ENCODE measurements at regions not wholly inside any gene's neighbourhood (a gene's known extent, or its start where the extent isn't known, plus 50 kb on each side); places are given as distances from the start of the nearest gene placed in this dataset.

DNA sequence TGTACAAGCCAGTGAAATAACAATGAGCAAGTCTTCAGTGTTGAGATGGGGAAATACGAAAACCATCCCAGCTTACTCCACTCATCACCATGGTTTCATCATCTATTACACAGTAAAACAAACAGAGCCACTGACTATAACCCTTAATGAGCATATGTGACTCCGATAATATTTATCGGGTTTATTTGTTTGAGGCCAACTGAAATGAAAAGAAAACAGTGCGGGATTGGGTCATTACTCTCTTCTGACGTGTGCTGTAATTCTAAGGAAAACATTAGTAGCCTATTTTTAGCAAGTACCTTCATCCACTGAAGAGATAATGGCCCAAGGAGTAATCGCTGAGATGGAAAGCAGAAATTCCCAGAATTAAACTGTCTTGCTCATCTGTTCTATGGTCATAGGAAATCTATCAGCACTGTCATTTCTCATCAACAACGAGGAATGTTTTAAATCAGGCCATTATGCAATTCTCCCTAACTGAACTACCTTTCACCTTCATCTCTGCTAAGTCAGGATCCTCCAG is 716.5 kb downstream of the INHBA start:
- 3% methylated on average over 7 of the region's 7 CpGs for WGBS (ENCODE audit: missing lambda C conversion rate)
- TF ChIP-seq TP53 (CRISPR knock-in tag; IDR thresholded peaks at IDR 0.05) (no peak), ZFP36 (IDR thresholded peaks at IDR 0.05; ENCODE audit: borderline replicate concordance, partially characterized antibody) (no peak), MAZ (IDR thresholded peaks at IDR 0.05; ENCODE audit: borderline replicate concordance, low read depth, low read length) (no peak), JUNB (IDR thresholded peaks at IDR 0.05) (peak; percentile 46; the same call in 1 of the 2 replicates), JUN (IDR thresholded peaks at IDR 0.05) (0 out of 5 replicates have a peak, but pooled peaks of 1 of the 2 experiments have one; percentile 18), CEBPB (IDR thresholded peaks at IDR 0.05) (peak in 1 of 2 experiments; percentile 34; a peak in 1 of 4 replicates), EP300 (IDR thresholded peaks at IDR 0.05) (peak; percentile 18 to 47; a peak in 2 of 5 replicates), CHD2 (IDR thresholded peaks at IDR 0.05; ENCODE audit: low read length, partially characterized antibody) (no peak), KDM1A (IDR thresholded peaks at IDR 0.05; ENCODE audit: low read depth) (no peak), MAX (IDR thresholded peaks at IDR 0.05) (no peak), KDM5A (IDR thresholded peaks at IDR 0.05) (no peak), MYC (IDR thresholded peaks at IDR 0.05; ENCODE audit: borderline replicate concordance, low read length) (no peak), ZNF302 (CRISPR knock-in tag; IDR thresholded peaks at IDR 0.05) (no peak), ESRRA (IDR thresholded peaks at IDR 0.05; ENCODE audit: borderline replicate concordance, low read length) (no peak), SREBF2 (IDR thresholded peaks at IDR 0.05) (no peak), RFX5 (IDR thresholded peaks at IDR 0.05) (no peak), SMC3 (IDR thresholded peaks at IDR 0.05) (no peak), POLR2A (IDR thresholded peaks at IDR 0.05; ENCODE audit: low read length) (no peak), NR3C1 (IDR thresholded peaks at IDR 0.05) (no peak), RAD21 (conservative IDR thresholded peaks at IDR 0.05 in 1 of 2, IDR thresholded peaks at IDR 0.05 in 1 of 2) (no peak), MAFK (IDR thresholded peaks at IDR 0.05; ENCODE audit: partially characterized antibody) (no peak), RARB (CRISPR knock-in tag; IDR thresholded peaks at IDR 0.05) (no peak), TFCP2L1 (CRISPR knock-in tag; IDR thresholded peaks at IDR 0.05) (no peak), FOXS1 (CRISPR knock-in tag; IDR thresholded peaks at IDR 0.05) (no peak), ZC3H11A (IDR thresholded peaks at IDR 0.05) (no peak), HDAC2 (IDR thresholded peaks at IDR 0.05) (no peak), EHF (CRISPR knock-in tag; IDR thresholded peaks at IDR 0.05) (no peak)
- TF ChIP-seq, protein P1, sequence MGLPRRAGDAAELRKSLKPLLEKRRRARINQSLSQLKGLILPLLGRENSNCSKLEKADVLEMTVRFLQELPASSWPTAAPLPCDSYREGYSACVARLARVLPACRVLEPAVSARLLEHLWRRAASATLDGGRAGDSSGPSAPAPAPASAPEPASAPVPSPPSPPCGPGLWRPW (IDR thresholded peaks at IDR 0.05) = no peak
- TF ChIP-seq, protein P2, sequence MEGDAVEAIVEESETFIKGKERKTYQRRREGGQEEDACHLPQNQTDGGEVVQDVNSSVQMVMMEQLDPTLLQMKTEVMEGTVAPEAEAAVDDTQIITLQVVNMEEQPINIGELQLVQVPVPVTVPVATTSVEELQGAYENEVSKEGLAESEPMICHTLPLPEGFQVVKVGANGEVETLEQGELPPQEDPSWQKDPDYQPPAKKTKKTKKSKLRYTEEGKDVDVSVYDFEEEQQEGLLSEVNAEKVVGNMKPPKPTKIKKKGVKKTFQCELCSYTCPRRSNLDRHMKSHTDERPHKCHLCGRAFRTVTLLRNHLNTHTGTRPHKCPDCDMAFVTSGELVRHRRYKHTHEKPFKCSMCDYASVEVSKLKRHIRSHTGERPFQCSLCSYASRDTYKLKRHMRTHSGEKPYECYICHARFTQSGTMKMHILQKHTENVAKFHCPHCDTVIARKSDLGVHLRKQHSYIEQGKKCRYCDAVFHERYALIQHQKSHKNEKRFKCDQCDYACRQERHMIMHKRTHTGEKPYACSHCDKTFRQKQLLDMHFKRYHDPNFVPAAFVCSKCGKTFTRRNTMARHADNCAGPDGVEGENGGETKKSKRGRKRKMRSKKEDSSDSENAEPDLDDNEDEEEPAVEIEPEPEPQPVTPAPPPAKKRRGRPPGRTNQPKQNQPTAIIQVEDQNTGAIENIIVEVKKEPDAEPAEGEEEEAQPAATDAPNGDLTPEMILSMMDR (IDR thresholded peaks at IDR 0.05) = no peak
- Histone ChIP-seq H3K4me1 (peaks cover 9% of the 10 kb centered on the region; the same call in 1 of the 3 replicates), H3K9me3 (0 out of 3 replicates have a peak, but pooled peaks cover 3% of the 10 kb centered on the region), H3K27ac (peak overlapping the region in 1 of 2 experiments; percentile 17; a peak in 1 of 6 replicates), H3K4me3 (no peak overlapping the region), H3K4me2 (peak overlapping the region; percentile 50)
- CTCF ChIA-PET = no interaction called here
- peak in 1 of 2 experiments; percentile 76; a peak in 3 of 6 replicates for ATAC-seq
- POLR2A ChIA-PET = no interaction called here
- DNase-seq (ENCODE audit: low read depth in 1 of 2, low spot score in 1 of 2) = peak; percentile 4 to 35
- no peak for FAIRE-seq

DNA sequence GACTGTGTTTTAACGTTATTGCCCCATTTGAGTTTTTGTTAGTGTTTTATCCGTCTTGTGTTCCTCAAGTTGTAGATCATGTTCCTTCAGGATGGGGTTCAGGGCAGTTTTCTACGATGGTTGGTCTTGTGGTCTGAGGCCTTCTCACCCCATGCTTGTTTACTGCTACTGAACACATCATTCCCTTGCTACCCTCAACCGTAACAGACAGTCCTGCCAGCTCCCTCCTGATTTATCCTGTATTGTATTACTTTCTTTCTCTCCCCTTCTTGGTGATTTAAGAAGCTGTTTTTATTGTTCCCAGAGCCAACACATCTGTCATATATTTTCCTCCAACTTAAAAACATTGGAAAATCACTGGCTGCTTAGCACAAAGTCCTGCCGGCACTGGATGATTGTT is 719.8 kb downstream of the INHBA start:
- DNase-seq (ENCODE audit: low read depth in 1 of 2, low spot score in 1 of 2) (no peak), ATAC-seq (no peak), FAIRE-seq (no peak)
- Histone ChIP-seq H3K4me3 (no peak overlapping the region), H3K4me2 (no peak overlapping the region), H3K27ac (no peak overlapping the region), H3K4me1 (peaks cover 9% of the 10 kb centered on the region; the same call in 1 of the 3 replicates), H3K9me3 (0 out of 3 replicates have a peak, but pooled peaks cover 3% of the 10 kb centered on the region)
- TF ChIP-seq KDM5A (IDR thresholded peaks at IDR 0.05) = no peak
- no peak for TF ChIP-seq MAX (IDR thresholded peaks at IDR 0.05)
- TF ChIP-seq HDAC2 (IDR thresholded peaks at IDR 0.05) = no peak
- TF ChIP-seq NPAS2 (CRISPR knock-in tag; IDR thresholded peaks at IDR 0.05; ENCODE audit: borderline replicate concordance) = no peak
- no peak for TF ChIP-seq PHF8 (IDR thresholded peaks at IDR 0.05; ENCODE audit: borderline replicate concordance, low read depth)
- CTCF ChIA-PET = no interaction called here
- whole genome bisulfite sequencing (ENCODE audit: missing lambda C conversion rate) = 28% methylated on average over 5 of the region's 5 CpGs
- POLR2A ChIA-PET = no interaction called here

Data from A549 (cell line).